ENCODE measurements at regions not wholly inside any gene's neighbourhood (a gene's known extent, or its start where the extent isn't known, plus 50 kb on each side); places are given as distances from the start of the nearest gene placed in this dataset.

GRCh38 chr16:85296859-85297660, 184.8 kb upstream of the CIBAR2 start:
- dilution Hi-C loops (cut with HindIII; ENCODE audit: low sequenced_read_pairs, unreplicated experiment), result no loop called here
- CTCF ChIA-PET, result interaction anchor here (0.6 to 0.8 kb wide), 2 partner anchors 9 to 78 kb away, joined by 3 to 4 read pairs; no protein-coding TSS in a partner anchor

More at GRCh38 chr16:85296859-85297660, 184.8 kb upstream of the CIBAR2 start:
- H3K56ac ChIP-seq (ENCODE audit: extremely low read depth, insufficient read depth, low read length), result no peak overlapping the region
- no peak overlapping the region for H3K4ac ChIP-seq (ENCODE audit: low read depth, low read length)
- no peak overlapping the region for H3K23ac ChIP-seq (ENCODE audit: low read depth, low read length)
- TF ChIP-seq, protein P1, sequence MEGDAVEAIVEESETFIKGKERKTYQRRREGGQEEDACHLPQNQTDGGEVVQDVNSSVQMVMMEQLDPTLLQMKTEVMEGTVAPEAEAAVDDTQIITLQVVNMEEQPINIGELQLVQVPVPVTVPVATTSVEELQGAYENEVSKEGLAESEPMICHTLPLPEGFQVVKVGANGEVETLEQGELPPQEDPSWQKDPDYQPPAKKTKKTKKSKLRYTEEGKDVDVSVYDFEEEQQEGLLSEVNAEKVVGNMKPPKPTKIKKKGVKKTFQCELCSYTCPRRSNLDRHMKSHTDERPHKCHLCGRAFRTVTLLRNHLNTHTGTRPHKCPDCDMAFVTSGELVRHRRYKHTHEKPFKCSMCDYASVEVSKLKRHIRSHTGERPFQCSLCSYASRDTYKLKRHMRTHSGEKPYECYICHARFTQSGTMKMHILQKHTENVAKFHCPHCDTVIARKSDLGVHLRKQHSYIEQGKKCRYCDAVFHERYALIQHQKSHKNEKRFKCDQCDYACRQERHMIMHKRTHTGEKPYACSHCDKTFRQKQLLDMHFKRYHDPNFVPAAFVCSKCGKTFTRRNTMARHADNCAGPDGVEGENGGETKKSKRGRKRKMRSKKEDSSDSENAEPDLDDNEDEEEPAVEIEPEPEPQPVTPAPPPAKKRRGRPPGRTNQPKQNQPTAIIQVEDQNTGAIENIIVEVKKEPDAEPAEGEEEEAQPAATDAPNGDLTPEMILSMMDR (conservative IDR thresholded peaks at IDR 0.05; ENCODE audit: low read depth, low read length), result peak; percentile 64
- TF ChIP-seq CEBPB (IDR thresholded peaks at IDR 0.05; ENCODE audit: low read depth, low read length) (no peak), POLR2A (IDR thresholded peaks at IDR 0.05; ENCODE audit: low read depth, low read length) (no peak), RAD21 (IDR thresholded peaks at IDR 0.05; ENCODE audit: low read length) (peak; percentile 55), SMC3 (IDR thresholded peaks at IDR 0.05; ENCODE audit: low read depth, low read length) (peak; percentile 43)
- no peak overlapping the region for H2BK20ac ChIP-seq (ENCODE audit: low read depth, low read length)
- no peak overlapping the region for H3K4me3 ChIP-seq (ENCODE audit: insufficient read depth, low read depth, low read length)
- H2BK5ac ChIP-seq (ENCODE audit: low read depth, low read length, poor library complexity, severe bottlenecking), result no peak overlapping the region
- ATAC-seq (ENCODE audit: low read depth), result peak; percentile 81
- H3K9me3 ChIP-seq (ENCODE audit: control insufficient read depth, insufficient read depth, low read length), result no peaks in the 10 kb centered on the region
- POLR2A ChIA-PET (ENCODE audit: unreplicated experiment), result no interaction called here
- no peak overlapping the region for H2BK15ac ChIP-seq (ENCODE audit: low read depth, low read length)
- in situ Hi-C loops (cut with MboI; ENCODE audit: low sequenced_read_pairs) (no loop called here), intact Hi-C loops (cut with micrococcal nuclease) (no loop called here)
- peaks cover 73% of the 10 kb centered on the region for H4K20me1 ChIP-seq (ENCODE audit: insufficient read depth, low read length)
- no peak overlapping the region for H2BK120ac ChIP-seq (ENCODE audit: low read depth, low read length)
- no peak overlapping the region for H4K8ac ChIP-seq (ENCODE audit: low read depth in 2 of 2, low read length in 2 of 2)
- H3K36me3 ChIP-seq (ENCODE audit: control insufficient read depth, insufficient read depth, low read length), result peaks cover 6% of the 10 kb centered on the region; the same call in 1 of the 2 replicates
- no CpG with 5 or more reads among the region's 18 CpGs for WGBS, 2 experiments (ENCODE audit: extremely low coverage in 2 of 2, insufficient read length in 1 of 2)
- H3K27ac ChIP-seq (ENCODE audit: insufficient read depth, low read length), result no peak overlapping the region
- no peaks in the 10 kb centered on the region for H3K27me3 ChIP-seq (ENCODE audit: control insufficient read depth, insufficient read depth, low read length)
- no peak overlapping the region for H3K9ac ChIP-seq (ENCODE audit: low read depth, low read length)
- H3K79me1 ChIP-seq (ENCODE audit: low read depth in 1 of 2, low read length in 2 of 2), result peaks cover 31 to 66% of the 10 kb centered on the region in 2 experiments
- H3K9me1 ChIP-seq (ENCODE audit: insufficient read depth, low read length), result peaks cover 14% of the 10 kb centered on the region; the same call in 1 of the 2 replicates
- H2AFZ ChIP-seq (replicated peaks; ENCODE audit: low read length, poor library complexity), result no peak overlapping the region
- H3K4me1 ChIP-seq (ENCODE audit: control insufficient read depth, insufficient read depth, low read length), result peaks cover 10% of the 10 kb centered on the region; the same call in 1 of the 2 replicates
- H3K4me2 ChIP-seq (ENCODE audit: low read depth, low read length), result no peak overlapping the region
- H2AK5ac ChIP-seq (ENCODE audit: low read depth, low read length), result no peak overlapping the region
- no peak overlapping the region for H3K18ac ChIP-seq (ENCODE audit: low read depth, low read length)
- DNase-seq, result no peak
- no peak overlapping the region for H4K5ac ChIP-seq (ENCODE audit: low read depth, low read length)
- no TSS peak for BruUV-seq (replicated peaks)
- H2AK9ac ChIP-seq (replicated peaks; ENCODE audit: low read depth, low read length, poor library complexity), result no peak overlapping the region
- H3K14ac ChIP-seq (replicated peaks; ENCODE audit: low read depth, low read length), result no peak overlapping the region
- H4K91ac ChIP-seq (ENCODE audit: insufficient read depth, low read depth, low read length), result no peak overlapping the region

Measured in IMR-90 (cell line).